ENCODE measurements at regions not wholly inside any gene's neighbourhood (a gene's known extent, or its start where the extent isn't known, plus 50 kb on each side); places are given as distances from the start of the nearest gene placed in this dataset.

DNA sequence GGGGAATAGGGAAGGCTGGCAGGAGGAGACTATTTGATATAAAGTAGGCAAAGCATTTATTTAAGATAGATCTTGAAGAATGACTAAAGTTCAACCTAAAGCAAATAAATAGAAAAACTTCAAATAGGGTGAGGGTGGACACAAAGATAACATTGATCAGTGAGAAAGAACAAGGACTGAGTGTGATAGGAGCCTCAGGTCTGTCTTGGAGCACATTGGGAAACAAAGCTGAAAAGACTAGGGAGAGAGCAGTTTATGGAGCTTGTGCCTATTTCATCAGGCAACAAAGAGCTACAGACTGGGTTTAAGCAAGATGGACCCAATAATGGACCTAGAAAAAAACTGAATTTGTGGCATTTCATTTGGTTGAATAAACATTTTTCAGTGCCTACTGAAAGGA, 425.6 kb downstream of the SMARCA1 start:
- Histone ChIP-seq H2AFZ (ENCODE audit: low read length) (no peak overlapping the region), H3K9me3 (replicated peaks; ENCODE audit: insufficient read depth, low read length) (no peaks in the 10 kb centered on the region), H4K20me1 (ENCODE audit: insufficient read depth, low read length) (no peaks in the 10 kb centered on the region), H3K4me2 (ENCODE audit: low read depth, low read length) (no peak overlapping the region), H3K4me3 (ENCODE audit: low read length) (no peak overlapping the region), H3K9me2 (replicated peaks; ENCODE audit: insufficient read depth, low read length) (no peaks in the 10 kb centered on the region), H3K27ac (ENCODE audit: low read length) (no peak overlapping the region), H3K27me3 (replicated peaks; ENCODE audit: insufficient read depth, low read length) (no peaks in the 10 kb centered on the region), H3F3A (ENCODE audit: insufficient read depth, low read length) (no peaks in the 10 kb centered on the region), H3K79me2 (ENCODE audit: low read length) (no peaks in the 10 kb centered on the region), H3K4me1 (ENCODE audit: low read length) (no peaks in the 10 kb centered on the region), H3K9ac (ENCODE audit: low read length) (no peak overlapping the region), H3K36me3 (replicated peaks; ENCODE audit: insufficient read depth, low read length) (no peaks in the 10 kb centered on the region)
- DNase-seq = no peak
- TF ChIP-seq EZH2 (optimal IDR thresholded peaks at IDR 0.05; ENCODE audit: low read depth, low read length) = no peak
- TF ChIP-seq EZH2phosphoT487 (IDR thresholded peaks at IDR 0.05; ENCODE audit: low read length) = no peak
- TF ChIP-seq, protein P1, sequence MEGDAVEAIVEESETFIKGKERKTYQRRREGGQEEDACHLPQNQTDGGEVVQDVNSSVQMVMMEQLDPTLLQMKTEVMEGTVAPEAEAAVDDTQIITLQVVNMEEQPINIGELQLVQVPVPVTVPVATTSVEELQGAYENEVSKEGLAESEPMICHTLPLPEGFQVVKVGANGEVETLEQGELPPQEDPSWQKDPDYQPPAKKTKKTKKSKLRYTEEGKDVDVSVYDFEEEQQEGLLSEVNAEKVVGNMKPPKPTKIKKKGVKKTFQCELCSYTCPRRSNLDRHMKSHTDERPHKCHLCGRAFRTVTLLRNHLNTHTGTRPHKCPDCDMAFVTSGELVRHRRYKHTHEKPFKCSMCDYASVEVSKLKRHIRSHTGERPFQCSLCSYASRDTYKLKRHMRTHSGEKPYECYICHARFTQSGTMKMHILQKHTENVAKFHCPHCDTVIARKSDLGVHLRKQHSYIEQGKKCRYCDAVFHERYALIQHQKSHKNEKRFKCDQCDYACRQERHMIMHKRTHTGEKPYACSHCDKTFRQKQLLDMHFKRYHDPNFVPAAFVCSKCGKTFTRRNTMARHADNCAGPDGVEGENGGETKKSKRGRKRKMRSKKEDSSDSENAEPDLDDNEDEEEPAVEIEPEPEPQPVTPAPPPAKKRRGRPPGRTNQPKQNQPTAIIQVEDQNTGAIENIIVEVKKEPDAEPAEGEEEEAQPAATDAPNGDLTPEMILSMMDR (IDR thresholded peaks at IDR 0.05; ENCODE audit: low read length) = no peak

DNA sequence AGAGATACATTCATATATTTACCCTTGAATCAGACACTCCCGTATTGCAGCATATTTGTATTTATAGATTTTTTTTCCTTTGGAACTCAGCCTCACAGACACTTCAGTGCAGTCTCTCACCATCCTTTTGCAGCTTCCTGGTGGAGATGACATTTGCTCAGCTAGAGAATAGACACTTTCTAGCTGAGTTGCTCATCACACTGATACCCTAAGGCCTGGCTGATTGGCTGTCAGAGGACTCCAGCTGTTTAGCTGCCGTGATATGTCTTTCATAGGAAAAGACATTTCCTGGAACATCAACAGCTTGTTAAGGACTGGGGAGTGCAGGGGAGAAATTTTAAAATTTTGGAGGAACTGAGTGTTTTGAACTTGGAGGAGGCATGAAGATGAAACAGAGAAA, 429.6 kb downstream of the SMARCA1 start:
- Histone ChIP-seq H3K79me2 (ENCODE audit: low read length) (no peaks in the 10 kb centered on the region), H3K4me1 (ENCODE audit: low read length) (no peaks in the 10 kb centered on the region), H4K20me1 (ENCODE audit: insufficient read depth, low read length) (no peaks in the 10 kb centered on the region), H3K9me2 (replicated peaks; ENCODE audit: insufficient read depth, low read length) (no peaks in the 10 kb centered on the region), H3K4me3 (ENCODE audit: low read length) (no peak overlapping the region), H3K4me2 (ENCODE audit: low read depth, low read length) (no peak overlapping the region), H2AFZ (ENCODE audit: low read length) (no peak overlapping the region), H3K27ac (ENCODE audit: low read length) (no peak overlapping the region), H3F3A (ENCODE audit: insufficient read depth, low read length) (no peaks in the 10 kb centered on the region), H3K36me3 (replicated peaks; ENCODE audit: insufficient read depth, low read length) (no peaks in the 10 kb centered on the region), H3K27me3 (replicated peaks; ENCODE audit: insufficient read depth, low read length) (no peaks in the 10 kb centered on the region), H3K9ac (ENCODE audit: low read length) (no peak overlapping the region), H3K9me3 (replicated peaks; ENCODE audit: insufficient read depth, low read length) (no peaks in the 10 kb centered on the region)
- DNase-seq = no peak
- TF ChIP-seq, protein P1 (IDR thresholded peaks at IDR 0.05; ENCODE audit: low read length) = no peak
- no peak for TF ChIP-seq EZH2phosphoT487 (IDR thresholded peaks at IDR 0.05; ENCODE audit: low read length)
- no peak for TF ChIP-seq EZH2 (optimal IDR thresholded peaks at IDR 0.05; ENCODE audit: low read depth, low read length)

DNA sequence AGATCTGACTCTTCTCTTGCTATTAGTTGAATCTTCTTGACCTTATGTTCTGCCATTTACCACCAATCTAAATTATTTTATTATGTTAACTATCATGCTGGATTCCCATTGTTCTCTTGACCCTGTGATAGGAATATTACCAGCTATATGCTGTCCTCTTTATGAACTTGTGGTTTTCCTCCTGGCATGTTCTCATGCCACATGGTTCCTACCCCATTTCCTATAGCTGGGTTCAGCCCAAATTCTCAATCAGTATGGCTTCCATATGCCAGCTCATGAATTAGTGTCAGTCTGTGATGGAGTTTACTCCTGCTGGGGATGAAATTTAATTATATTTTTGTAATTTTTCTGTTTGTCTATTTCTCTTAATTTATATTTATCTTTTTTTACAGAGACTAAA, 430.5 kb downstream of the SMARCA1 start:
- Histone ChIP-seq H3K4me1 (ENCODE audit: low read length) (no peaks in the 10 kb centered on the region), H3K79me2 (ENCODE audit: low read length) (no peaks in the 10 kb centered on the region), H2AFZ (ENCODE audit: low read length) (no peak overlapping the region), H3K36me3 (replicated peaks; ENCODE audit: insufficient read depth, low read length) (no peaks in the 10 kb centered on the region), H3K27me3 (replicated peaks; ENCODE audit: insufficient read depth, low read length) (no peaks in the 10 kb centered on the region), H3F3A (ENCODE audit: insufficient read depth, low read length) (no peaks in the 10 kb centered on the region), H3K4me2 (ENCODE audit: low read depth, low read length) (no peak overlapping the region), H3K9ac (ENCODE audit: low read length) (no peak overlapping the region), H3K9me3 (replicated peaks; ENCODE audit: insufficient read depth, low read length) (no peaks in the 10 kb centered on the region), H3K9me2 (replicated peaks; ENCODE audit: insufficient read depth, low read length) (no peaks in the 10 kb centered on the region), H3K4me3 (ENCODE audit: low read length) (no peak overlapping the region), H4K20me1 (ENCODE audit: insufficient read depth, low read length) (no peaks in the 10 kb centered on the region), H3K27ac (ENCODE audit: low read length) (no peak overlapping the region)
- TF ChIP-seq, protein P1 (IDR thresholded peaks at IDR 0.05; ENCODE audit: low read length) = no peak
- no peak for TF ChIP-seq EZH2 (optimal IDR thresholded peaks at IDR 0.05; ENCODE audit: low read depth, low read length)
- no peak for DNase-seq
